MM.1S (cell line): ENCODE measurements at regions not wholly inside any gene's neighbourhood (a gene's known extent, or its start where the extent isn't known, plus 50 kb on each side); places are given as distances from the start of the nearest gene placed in this dataset.

Experiments used
- DNase-seq: peaks from one replicate; pipeline ENCODE4 v3.0.0-alpha.2; 2015
- H2AFZ ChIP-seq: fragments of 300-600 bp; sonication (generic); 2 replicates; pipeline ENCODE4 v1.6.0; 2016; ENCODE audit warnings: antibody characterized with exemption, low read length
- H3F3A ChIP-seq: fragments of 300-600 bp; sonication (generic); 2 replicates; pipeline ENCODE4 v1.6.1; 2016; ENCODE audit warnings: mild to moderate bottlenecking, antibody characterized with exemption, low read length, moderate library complexity, mixed read lengths; ENCODE audit not compliant: insufficient read depth
- H3K27ac ChIP-seq: fragments of 300-600 bp; sonication (generic); 2 replicates; pipeline ENCODE4 v1.5.1; 2016; ENCODE audit warnings: mild to moderate bottlenecking, low read length
- H3K27me3 ChIP-seq: fragments of 300-600 bp; sonication (generic); replicated peaks from 2 replicates; pipeline ENCODE4 v1.6.0; 2016; ENCODE audit warnings: low read length; ENCODE audit not compliant: insufficient read depth
- H3K36me3 ChIP-seq: fragments of 300-600 bp; sonication (generic); replicated peaks from 2 replicates; pipeline ENCODE4 v1.6.1; 2016; ENCODE audit warnings: mild to moderate bottlenecking, low read length, mixed read lengths; ENCODE audit not compliant: insufficient read depth
- H3K4me1 ChIP-seq: fragments of 300-600 bp; sonication (generic); 2 replicates; pipeline ENCODE4 v1.6.1; 2016; ENCODE audit warnings: low read length, mixed read lengths
- H3K4me2 ChIP-seq: fragments of 300-600 bp; sonication (generic); 2 replicates; pipeline ENCODE4 v1.6.0; 2016; ENCODE audit warnings: low read depth, low read length
- H3K4me3 ChIP-seq: fragments of 300-600 bp; sonication (generic); 2 replicates; pipeline ENCODE4 v1.5.1; 2016; ENCODE audit warnings: low read length, mixed read lengths
- H3K79me2 ChIP-seq: fragments of 300-600 bp; sonication (generic); 2 replicates; pipeline ENCODE4 v1.6.1; 2016; ENCODE audit warnings: mixed run types, low read length, mixed read lengths
- H3K9ac ChIP-seq: fragments of 300-600 bp; sonication (generic); 2 replicates; pipeline ENCODE4 v1.6.1; 2016; ENCODE audit warnings: low read length, mixed read lengths
- H3K9me2 ChIP-seq: fragments of 300-600 bp; sonication (generic); replicated peaks from 2 replicates; pipeline ENCODE4 v1.6.1; 2016; ENCODE audit warnings: mild to moderate bottlenecking, low read length, mixed read lengths; ENCODE audit not compliant: insufficient read depth
- H3K9me3 ChIP-seq: fragments of 300-600 bp; sonication (generic); replicated peaks from 2 replicates; pipeline ENCODE4 v1.6.1; 2016; ENCODE audit warnings: mild to moderate bottlenecking, low read length, mixed read lengths; ENCODE audit not compliant: insufficient read depth
- H4K20me1 ChIP-seq: fragments of 300-600 bp; sonication (generic); 2 replicates; pipeline ENCODE4 v1.6.1; 2016; ENCODE audit warnings: mild to moderate bottlenecking, low read length, moderate library complexity, mixed read lengths; ENCODE audit not compliant: insufficient read depth
- EZH2 ChIP-seq: fragments of 300-600 bp; sonication (generic); optimal IDR thresholded peaks from 2 replicates; pipeline ENCODE3; 2017; ENCODE audit warnings: low read depth, mild to moderate bottlenecking, antibody characterized with exemption, low read length, mixed read lengths
- EZH2phosphoT487 ChIP-seq: fragments of 300-600 bp; sonication (generic); IDR thresholded peaks from 2 replicates; pipeline ENCODE4 v1.6.1; 2018; ENCODE audit warnings: antibody characterized with exemption, low read length
- TF ChIP-seq, protein P1 (sequence below): fragments of 300-600 bp; sonication (generic); IDR thresholded peaks from 2 replicates; pipeline ENCODE4 v1.5.1; 2016; ENCODE audit warnings: antibody characterized with exemption, low read length, mixed read lengths

DNA sequence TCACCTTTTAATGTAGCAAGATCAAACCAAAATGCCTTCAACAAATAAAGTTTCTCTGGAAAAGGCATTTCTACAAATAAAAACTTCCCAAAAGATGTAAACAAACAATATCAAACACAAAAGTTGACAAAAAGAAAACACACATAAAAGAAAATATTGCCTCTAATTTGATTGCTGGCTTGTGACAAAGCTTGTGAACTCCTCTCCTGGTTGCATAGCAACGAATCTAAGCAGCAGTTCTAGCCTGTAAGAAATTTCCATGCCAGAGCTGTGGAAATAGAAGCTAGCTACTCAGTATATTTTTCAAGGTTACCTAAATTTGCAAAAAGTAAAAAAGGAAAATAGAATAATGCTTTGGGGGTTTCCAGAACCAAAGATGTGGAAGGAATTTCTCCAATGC is 173.9 kb upstream of the CDK1 start:
- no peak overlapping the region for H2AFZ ChIP-seq
- H3K36me3 ChIP-seq: no peaks in the 10 kb centered on the region
- TF ChIP-seq EZH2phosphoT487: no peak
- TF ChIP-seq EZH2: no peak
- TF ChIP-seq, protein P1, sequence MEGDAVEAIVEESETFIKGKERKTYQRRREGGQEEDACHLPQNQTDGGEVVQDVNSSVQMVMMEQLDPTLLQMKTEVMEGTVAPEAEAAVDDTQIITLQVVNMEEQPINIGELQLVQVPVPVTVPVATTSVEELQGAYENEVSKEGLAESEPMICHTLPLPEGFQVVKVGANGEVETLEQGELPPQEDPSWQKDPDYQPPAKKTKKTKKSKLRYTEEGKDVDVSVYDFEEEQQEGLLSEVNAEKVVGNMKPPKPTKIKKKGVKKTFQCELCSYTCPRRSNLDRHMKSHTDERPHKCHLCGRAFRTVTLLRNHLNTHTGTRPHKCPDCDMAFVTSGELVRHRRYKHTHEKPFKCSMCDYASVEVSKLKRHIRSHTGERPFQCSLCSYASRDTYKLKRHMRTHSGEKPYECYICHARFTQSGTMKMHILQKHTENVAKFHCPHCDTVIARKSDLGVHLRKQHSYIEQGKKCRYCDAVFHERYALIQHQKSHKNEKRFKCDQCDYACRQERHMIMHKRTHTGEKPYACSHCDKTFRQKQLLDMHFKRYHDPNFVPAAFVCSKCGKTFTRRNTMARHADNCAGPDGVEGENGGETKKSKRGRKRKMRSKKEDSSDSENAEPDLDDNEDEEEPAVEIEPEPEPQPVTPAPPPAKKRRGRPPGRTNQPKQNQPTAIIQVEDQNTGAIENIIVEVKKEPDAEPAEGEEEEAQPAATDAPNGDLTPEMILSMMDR: no peak
- H3K4me3 ChIP-seq: no peak overlapping the region
- H3K4me1 ChIP-seq: no peaks in the 10 kb centered on the region
- no peak overlapping the region for H3K27ac ChIP-seq
- H3F3A ChIP-seq: no peaks in the 10 kb centered on the region
- H4K20me1 ChIP-seq: no peaks in the 10 kb centered on the region
- DNase-seq: no peak
- no peaks in the 10 kb centered on the region for H3K27me3 ChIP-seq
- H3K79me2 ChIP-seq: no peaks in the 10 kb centered on the region
- H3K9ac ChIP-seq: no peak overlapping the region
- H3K9me3 ChIP-seq: no peaks in the 10 kb centered on the region
- no peaks in the 10 kb centered on the region for H3K9me2 ChIP-seq
- no peak overlapping the region for H3K4me2 ChIP-seq

- Histone ChIP-seq H3K9me2 (no peaks in the 10 kb centered on the region), H3K4me2 (no peak overlapping the region), H4K20me1 (no peaks in the 10 kb centered on the region), H3K9ac (no peak overlapping the region), H3K27me3 (no peaks in the 10 kb centered on the region), H3K9me3 (no peaks in the 10 kb centered on the region), H3K4me1 (no peaks in the 10 kb centered on the region), H3K27ac (no peak overlapping the region), H3K4me3 (no peak overlapping the region), H2AFZ (no peak overlapping the region), H3K79me2 (no peaks in the 10 kb centered on the region), H3K36me3 (no peaks in the 10 kb centered on the region), H3F3A (no peaks in the 10 kb centered on the region)
- no peak for DNase-seq
- TF ChIP-seq, protein P1: no peak
- TF ChIP-seq EZH2phosphoT487: no peak
- no peak for TF ChIP-seq EZH2
Observed at GRCh38 chr10:60597513-60597912, 180.8 kb upstream of the CDK1 start.

GRCh38 chr10:60595852-60596251 is 182.4 kb upstream of the CDK1 start:
- no peak for DNase-seq
- H3K9me2 ChIP-seq: no peaks in the 10 kb centered on the region
- H3K36me3 ChIP-seq: no peaks in the 10 kb centered on the region
- no peaks in the 10 kb centered on the region for H4K20me1 ChIP-seq
- H3K27me3 ChIP-seq: no peaks in the 10 kb centered on the region
- no peak overlapping the region for H3K4me3 ChIP-seq
- H3K9ac ChIP-seq: no peak overlapping the region
- H3K79me2 ChIP-seq: no peaks in the 10 kb centered on the region
- H3K27ac ChIP-seq: no peak overlapping the region
- H3K4me2 ChIP-seq: no peak overlapping the region
- H3K9me3 ChIP-seq: no peaks in the 10 kb centered on the region
- no peak for TF ChIP-seq EZH2
- TF ChIP-seq, protein P1: no peak
- TF ChIP-seq EZH2phosphoT487: no peak
- H2AFZ ChIP-seq: no peak overlapping the region
- H3F3A ChIP-seq: no peaks in the 10 kb centered on the region
- no peaks in the 10 kb centered on the region for H3K4me1 ChIP-seq
